ENCODE measurements at regions not wholly inside any gene's neighbourhood (a gene's known extent, or its start where the extent isn't known, plus 50 kb on each side); places are given as distances from the start of the nearest gene placed in this dataset.

DNA sequence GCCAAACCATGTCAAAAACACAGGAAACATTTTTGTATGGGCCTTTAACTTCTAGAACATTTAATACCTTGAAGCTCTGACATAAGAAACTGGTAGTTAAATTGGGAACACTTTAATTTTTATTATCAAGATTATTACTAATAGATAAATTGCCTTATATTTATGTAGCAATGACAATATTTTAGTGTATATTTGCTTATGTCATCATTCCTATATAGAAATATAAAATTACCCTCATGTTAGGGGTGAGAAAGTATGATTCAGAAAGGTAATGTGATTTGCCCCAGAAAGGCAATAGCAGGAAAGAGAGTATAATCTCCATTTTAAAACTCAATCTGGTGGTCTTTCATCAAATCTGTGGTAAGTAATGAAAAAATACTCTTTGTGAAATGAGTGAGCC lies 147.4 kb downstream of the IL15 start:
- TF ChIP-seq, protein P1, sequence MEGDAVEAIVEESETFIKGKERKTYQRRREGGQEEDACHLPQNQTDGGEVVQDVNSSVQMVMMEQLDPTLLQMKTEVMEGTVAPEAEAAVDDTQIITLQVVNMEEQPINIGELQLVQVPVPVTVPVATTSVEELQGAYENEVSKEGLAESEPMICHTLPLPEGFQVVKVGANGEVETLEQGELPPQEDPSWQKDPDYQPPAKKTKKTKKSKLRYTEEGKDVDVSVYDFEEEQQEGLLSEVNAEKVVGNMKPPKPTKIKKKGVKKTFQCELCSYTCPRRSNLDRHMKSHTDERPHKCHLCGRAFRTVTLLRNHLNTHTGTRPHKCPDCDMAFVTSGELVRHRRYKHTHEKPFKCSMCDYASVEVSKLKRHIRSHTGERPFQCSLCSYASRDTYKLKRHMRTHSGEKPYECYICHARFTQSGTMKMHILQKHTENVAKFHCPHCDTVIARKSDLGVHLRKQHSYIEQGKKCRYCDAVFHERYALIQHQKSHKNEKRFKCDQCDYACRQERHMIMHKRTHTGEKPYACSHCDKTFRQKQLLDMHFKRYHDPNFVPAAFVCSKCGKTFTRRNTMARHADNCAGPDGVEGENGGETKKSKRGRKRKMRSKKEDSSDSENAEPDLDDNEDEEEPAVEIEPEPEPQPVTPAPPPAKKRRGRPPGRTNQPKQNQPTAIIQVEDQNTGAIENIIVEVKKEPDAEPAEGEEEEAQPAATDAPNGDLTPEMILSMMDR (IDR thresholded peaks at IDR 0.05; ENCODE audit: control insufficient read depth, extremely low read depth, insufficient read depth) = no peak
- DNase-seq (ENCODE audit: low read depth) = no peak
- no peak overlapping the region for H3K4me3 ChIP-seq (ENCODE audit: low read depth, low read length)

DNA sequence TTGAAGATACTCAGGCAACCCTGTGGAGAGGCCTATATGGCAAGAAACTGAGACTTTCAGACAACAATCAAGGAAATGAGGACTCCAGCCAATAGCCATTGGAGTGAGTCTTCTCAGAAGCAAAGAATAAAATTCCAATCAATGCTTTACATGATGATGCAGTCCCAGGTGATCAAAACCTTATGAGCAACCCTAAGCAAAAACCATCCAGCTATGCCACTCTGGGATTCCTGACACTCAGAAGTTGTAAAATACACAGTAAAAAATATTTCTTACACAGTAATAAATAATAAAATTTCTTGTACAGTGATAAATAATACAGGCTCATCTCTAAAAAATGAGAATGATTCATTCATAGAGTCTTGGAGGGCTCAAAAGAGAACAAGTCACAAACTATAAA lies 150.6 kb downstream of the IL15 start:
- H3K4me3 ChIP-seq (ENCODE audit: low read depth, low read length) = no peak overlapping the region
- no peak for DNase-seq (ENCODE audit: low read depth)
- TF ChIP-seq, protein P1 (IDR thresholded peaks at IDR 0.05; ENCODE audit: control insufficient read depth, extremely low read depth, insufficient read depth) = no peak

DNA sequence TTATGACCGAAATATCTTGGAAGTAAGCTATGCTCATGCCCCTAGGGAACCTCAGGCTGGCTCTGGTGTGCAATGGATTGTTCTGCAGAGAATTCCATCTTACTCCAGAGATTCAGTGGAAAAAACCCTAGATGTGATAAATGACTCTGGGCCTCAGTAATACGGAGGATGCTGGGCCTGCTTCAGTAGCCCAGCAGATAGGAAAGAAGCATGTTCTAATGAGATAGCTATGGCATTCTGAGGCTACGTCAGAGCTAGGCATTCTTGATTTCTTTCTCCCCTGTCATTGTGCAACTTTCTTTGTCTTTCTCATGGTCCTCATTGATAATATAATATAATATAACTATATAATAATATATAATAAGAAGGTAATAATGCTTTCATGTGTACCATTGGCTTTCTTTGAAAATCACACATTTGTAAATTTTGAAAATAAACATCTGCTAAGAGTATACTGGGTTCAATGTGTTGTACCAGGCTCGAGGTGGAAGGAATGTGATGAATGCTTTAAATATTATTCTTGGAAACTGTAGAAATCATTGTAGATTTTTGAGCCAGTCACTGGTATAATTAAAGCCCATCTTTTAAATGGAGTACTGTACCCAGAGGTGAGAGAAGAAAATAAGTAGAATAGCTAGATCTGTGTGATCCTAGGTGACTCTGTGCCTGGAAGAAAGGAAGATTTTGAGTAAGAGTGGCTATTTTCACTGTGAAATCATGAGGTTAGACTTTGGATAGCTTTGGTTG lies 152.0 kb downstream of the IL15 start:
- DNase-seq (ENCODE audit: low read depth) = no peak
- H3K4me3 ChIP-seq (ENCODE audit: low read depth, low read length) = no peak overlapping the region
- TF ChIP-seq, protein P1 (IDR thresholded peaks at IDR 0.05; ENCODE audit: control insufficient read depth, extremely low read depth, insufficient read depth) = no peak

DNA sequence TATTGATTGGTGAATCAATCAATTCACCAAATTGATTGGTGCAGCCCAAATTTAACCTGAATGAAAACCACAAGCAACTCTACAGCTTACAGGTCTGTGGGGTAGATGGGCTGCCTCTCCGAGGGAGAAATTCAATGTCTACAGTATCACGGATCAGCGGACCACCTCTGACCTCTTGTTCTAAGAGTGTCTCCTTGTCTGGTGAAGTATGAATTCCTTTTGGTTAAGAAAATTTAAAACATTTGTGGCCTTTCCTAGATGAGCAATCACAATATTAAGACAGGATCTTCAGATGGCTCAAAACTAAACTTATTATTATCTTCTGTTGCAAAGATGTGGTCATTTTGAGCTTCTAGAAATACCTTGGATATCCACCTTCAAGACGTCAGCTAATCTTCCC lies 153.3 kb downstream of the IL15 start:
- no peak overlapping the region for H3K4me3 ChIP-seq (ENCODE audit: low read depth, low read length)
- TF ChIP-seq, protein P1 (IDR thresholded peaks at IDR 0.05; ENCODE audit: control insufficient read depth, extremely low read depth, insufficient read depth) = no peak
- DNase-seq (ENCODE audit: low read depth) = no peak

DNA sequence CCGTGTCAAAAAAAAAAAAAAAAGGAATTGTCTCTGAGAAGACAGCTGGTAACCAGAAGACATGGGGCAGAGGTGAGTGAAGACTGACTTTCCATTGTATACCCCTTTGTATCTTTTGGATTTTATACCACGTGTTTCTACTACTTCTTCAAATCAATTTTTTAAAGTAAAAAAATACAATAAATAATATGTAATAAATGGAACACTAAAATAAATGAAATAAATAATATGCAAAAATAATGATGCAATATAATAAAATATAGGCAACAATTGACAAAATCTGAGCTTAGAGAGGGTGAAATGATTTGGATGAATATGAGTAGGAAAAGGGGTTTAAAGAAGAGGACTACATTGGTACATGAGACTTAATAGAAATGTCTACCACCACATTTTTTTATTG lies 155.8 kb downstream of the IL15 start:
- no peak overlapping the region for H3K4me3 ChIP-seq (ENCODE audit: low read depth, low read length)
- TF ChIP-seq, protein P1 (IDR thresholded peaks at IDR 0.05; ENCODE audit: control insufficient read depth, extremely low read depth, insufficient read depth) = no peak
- no peak for DNase-seq (ENCODE audit: low read depth)

DNA sequence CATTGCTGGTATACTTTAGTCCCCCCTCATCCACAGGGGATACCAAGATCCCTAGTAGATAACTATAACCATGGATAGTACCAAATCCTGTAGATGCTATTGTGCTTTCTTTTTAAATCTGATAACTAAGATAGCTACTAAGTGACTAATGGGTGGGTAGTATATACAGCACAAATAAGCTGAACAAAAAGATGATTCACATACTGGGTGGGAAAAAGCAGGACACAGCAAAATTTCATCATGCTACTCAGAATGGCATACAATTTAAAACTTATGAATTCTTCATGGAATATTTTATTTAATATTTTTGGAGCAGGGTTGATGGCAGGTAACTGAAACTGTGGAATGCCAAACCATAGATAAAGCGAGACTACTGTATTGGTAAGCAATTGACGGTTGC lies 161.6 kb downstream of the IL15 start:
- no peak for DNase-seq (ENCODE audit: low read depth)
- TF ChIP-seq, protein P1 (IDR thresholded peaks at IDR 0.05; ENCODE audit: control insufficient read depth, extremely low read depth, insufficient read depth) = no peak
- H3K4me3 ChIP-seq (ENCODE audit: low read depth, low read length) = no peak overlapping the region

DNA sequence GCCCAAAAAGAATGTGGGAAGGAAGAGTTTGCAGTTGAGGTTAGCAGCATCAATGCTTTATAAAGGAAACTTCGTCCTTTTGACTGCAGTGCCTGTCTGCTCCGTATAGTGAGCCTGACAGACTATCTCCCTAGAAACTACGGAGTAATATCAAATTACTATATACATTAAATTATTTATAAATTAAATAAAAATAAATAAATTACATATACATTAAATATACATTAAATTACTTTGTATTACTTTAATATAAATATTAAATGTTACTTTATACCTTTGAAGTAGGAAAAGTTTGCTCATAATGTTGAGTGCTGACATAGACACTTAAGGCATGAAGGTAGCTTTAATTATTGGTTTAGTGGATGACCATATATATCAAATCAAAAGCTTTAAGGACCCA lies 165.2 kb downstream of the IL15 start:
- TF ChIP-seq, protein P1 (IDR thresholded peaks at IDR 0.05; ENCODE audit: control insufficient read depth, extremely low read depth, insufficient read depth) = no peak
- no peak for DNase-seq (ENCODE audit: low read depth)
- no peak overlapping the region for H3K4me3 ChIP-seq (ENCODE audit: low read depth, low read length)
